NOMO-1 treated with dmso at 0.1 percent for 144 hours (cell line): ENCODE measurements at regions not wholly inside any gene's neighbourhood (a gene's known extent, or its start where the extent isn't known, plus 50 kb on each side); places are given as distances from the start of the nearest gene placed in this dataset.

Experiments used
- DNase-seq: peaks from one replicate; lab custom pipeline; 2025; ENCODE audit not compliant: unreplicated experiment; lab: John Stamatoyannopoulos, UW

GRCh38 chr4:175125410-175126068 is 207.4 kb downstream of the ADAM29 start:
- DNase-seq = no peak

DNA sequence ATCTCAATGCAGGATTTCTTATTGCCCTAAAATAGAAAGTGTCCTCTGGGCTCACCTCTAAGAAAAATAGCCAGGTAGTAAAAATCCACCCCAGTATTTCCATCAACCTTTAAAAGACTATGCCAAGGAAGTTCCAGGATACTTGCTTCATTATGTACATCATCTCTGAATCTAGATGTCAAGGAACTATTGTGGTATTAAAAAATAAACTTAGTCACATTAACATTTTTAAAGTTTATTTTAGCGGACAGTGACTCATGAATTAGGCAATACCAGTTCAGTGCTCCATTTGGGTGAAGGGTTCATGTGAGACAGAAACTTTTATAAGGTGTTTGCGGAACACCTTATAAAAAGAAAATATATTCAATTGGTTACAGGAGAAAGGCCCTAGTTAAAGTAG is 209.2 kb downstream of the ADAM29 start:
- no peak for DNase-seq

DNA sequence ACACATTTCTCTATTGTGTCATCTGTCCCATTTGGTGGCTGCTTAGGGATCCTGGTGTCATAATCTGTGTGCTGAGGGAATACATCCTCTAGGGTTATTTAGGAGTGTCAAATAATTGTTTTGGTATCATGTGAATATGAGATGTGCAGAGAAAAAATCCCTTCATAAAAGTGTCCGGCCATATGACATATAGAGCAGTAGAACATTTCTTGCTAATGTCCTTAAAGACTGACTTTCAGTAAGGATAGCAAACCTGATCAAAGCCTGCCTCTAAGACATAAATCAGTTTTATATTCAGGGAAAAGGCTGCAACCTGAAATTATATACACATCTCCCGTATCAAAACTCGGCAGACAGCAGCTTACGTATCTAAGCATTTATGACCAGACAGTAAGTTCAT is 211.6 kb downstream of the ADAM29 start:
- no peak for DNase-seq

GRCh38 chr4:175139205-175139604 is 221.0 kb downstream of the ADAM29 start:
- DNase-seq = no peak

DNA sequence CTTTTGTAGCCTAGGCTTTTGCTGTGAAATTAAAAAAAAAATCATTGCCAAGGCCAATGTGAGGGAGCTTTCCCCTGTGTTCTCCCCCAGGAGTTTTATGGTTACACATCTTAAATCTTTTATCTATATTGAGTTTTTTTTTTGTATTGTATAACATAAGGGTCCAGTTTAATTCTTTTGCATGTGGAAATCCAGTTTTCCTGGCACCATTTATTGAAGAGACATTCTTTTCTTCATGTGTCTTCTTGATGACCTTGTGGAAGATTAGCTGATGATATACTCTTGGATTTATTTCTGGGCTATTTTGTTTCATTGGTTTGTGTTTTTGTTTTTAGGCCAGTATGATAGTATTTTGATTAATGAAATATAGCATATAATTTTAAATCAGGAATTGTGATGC is 225.0 kb downstream of the ADAM29 start:
- no peak for DNase-seq

- no peak for DNase-seq
Observed at GRCh38 chr4:175146799-175147198, 228.6 kb downstream of the ADAM29 start.

GRCh38 chr4:175147233-175147632 is 229.1 kb downstream of the ADAM29 start:
- no peak for DNase-seq

- DNase-seq = no peak
Observed at GRCh38 chr4:175166020-175166419, 247.9 kb downstream of the ADAM29 start.

GRCh38 chr4:175176710-175177109 is 258.6 kb downstream of the ADAM29 start:
- DNase-seq = no peak

DNA sequence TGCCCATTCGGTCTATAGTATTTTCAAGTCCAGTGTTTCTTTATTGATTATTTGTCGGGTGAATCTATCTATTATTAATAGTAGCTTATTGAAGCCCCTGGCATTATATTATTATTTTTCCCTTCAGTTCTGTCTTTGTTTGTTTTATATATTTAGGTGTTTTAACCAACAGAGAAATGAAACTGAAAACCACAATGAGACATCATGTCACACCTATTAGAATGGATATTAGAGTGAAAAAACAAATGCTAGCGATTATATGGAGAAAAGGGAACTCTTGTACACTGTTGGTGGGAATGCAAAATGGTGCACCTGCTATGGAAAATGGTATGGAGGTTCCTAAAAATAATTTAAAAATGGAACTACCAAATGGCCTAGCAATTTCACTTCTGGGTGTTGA is 272.5 kb downstream of the ADAM29 start:
- no peak for DNase-seq

GRCh38 chr4:175198056-175198455 is 279.9 kb downstream of the ADAM29 start:
- DNase-seq = no peak

DNA sequence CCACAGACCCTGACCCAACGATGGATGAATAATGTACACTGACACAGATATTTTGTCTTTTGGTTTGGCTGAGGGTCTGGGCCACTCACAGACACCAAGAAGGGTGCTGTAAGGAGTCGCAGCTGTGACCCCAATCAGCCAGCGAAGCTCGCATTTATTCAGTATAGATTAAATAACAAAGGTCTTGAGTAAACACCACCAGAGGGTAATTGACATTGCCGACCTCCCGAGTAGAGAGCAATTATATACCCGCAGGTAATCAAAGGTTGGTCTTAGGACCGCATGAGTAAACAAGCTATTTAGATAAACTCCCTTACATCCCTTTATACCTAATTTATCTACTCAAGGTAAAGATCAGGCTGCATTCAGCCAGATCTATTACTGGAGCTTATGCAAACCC is 297.1 kb downstream of the ADAM29 start:
- DNase-seq = no peak

DNA sequence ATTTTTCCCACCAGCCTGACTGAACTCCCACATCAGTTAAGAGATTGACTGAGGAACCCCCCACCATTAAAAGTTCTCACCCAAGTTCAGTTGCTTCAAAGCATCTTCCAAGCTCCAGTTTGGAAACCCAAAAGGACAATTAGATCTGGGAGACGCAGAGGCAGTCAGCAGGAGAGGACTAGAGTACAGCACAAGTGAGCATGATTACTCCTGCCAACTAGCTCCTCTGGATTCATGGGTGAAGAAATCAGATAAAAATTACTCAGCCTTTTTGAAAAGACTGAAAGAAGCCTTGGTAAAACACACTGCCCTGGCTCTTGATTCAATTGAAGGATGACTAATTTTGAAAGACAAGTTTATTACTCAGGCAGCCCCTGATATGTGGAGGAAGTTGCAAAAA is 297.5 kb downstream of the ADAM29 start:
- no peak for DNase-seq

DNA sequence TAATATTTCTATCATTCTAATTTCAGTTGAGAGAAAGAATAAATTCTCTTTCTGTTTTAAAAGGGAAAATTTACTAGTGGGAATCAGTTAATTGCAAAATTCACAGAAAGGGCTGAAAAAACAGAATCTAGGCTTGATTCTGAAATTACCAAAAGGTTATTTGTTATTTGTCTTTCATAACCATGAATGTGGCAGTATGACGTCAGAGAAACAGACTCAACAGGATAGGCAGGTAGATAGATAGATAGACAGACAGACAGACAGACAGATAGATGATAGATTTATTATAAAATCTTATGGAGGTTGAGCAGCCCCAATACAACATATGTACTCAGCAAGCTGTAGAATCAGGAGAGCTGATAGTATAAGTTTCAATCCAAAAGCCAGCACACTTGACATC is 311.0 kb downstream of the ADAM29 start:
- DNase-seq = no peak

GRCh38 chr4:175234162-175234561 is 316.0 kb downstream of the ADAM29 start:
- no peak for DNase-seq

- DNase-seq = no peak
Observed at GRCh38 chr4:175238827-175239517, 320.8 kb downstream of the ADAM29 start.

DNA sequence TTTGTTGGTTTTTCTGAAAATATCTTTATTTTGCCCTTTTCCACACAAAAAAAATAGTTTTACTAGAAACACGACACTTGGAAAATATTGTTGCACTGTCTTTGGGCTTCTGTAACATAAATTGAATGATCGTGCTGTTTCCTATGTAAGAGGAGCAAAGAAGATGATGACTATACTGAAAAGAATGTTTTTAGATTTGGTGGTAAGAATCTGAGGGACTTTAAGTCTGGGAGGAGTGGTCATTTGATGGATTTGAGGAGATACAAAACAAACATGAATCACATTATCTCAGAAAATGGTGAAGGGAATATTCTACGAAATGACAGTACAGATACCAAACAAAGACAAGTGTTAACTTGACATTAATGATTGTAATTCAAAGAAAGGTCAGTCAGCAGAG is 328.8 kb downstream of the ADAM29 start:
- DNase-seq = no peak

DNA sequence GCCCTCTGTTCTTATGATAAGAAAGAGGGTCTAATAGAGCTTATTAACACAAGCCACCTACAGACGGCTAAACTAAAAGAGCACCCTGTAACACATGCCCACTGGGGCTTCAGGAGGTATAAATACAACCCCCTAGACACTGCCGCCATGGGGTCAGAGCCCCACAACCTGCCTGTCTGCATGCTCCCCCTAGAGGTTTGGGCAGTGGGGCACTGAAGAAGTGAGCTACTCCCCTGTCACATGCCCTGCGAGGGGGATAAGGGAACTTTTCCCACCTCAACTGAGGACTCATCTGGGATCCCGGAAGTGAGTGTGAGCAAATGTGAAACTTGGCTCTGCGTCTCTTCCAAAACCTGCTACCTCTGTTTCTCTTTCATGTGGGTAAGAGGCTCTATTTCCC is 334.5 kb downstream of the ADAM29 start:
- no peak for DNase-seq

- no peak for DNase-seq
Observed at GRCh38 chr4:175253184-175253902, 335.2 kb downstream of the ADAM29 start.

- no peak for DNase-seq
Observed at GRCh38 chr4:175263537-175263936, 345.4 kb downstream of the ADAM29 start.

GRCh38 chr4:175271010-175271630 is 353.0 kb downstream of the ADAM29 start:
- DNase-seq = no peak
